ENCODE measurements at regions not wholly inside any gene's neighbourhood (a gene's known extent, or its start where the extent isn't known, plus 50 kb on each side); places are given as distances from the start of the nearest gene placed in this dataset.

DNA sequence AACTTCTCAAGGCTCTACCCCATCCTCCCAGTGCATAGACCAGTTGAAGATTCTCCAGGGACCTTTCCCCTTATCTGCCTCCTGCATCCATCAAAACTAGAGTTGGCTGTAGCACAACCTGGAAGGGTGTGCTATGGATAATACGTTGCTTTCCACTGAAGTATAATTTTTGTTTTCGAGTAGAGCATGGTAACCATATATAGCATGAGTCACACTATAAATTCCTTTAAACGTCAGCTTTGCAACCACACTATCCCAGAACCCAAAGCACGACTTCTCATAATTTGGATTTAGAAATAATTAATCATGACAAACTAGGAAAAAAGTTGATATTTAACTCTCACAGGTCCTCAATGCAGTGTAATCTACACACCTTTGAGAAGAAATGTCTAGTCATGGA lies 138.3 kb upstream of the NBEA start:
- TF ChIP-seq CHD1 (IDR thresholded peaks at IDR 0.05; ENCODE audit: low read depth, low read length) (no peak), RAD21 (IDR thresholded peaks at IDR 0.05; ENCODE audit: low read length) (no peak)
- Histone ChIP-seq H3K79me1 (ENCODE audit: low read depth in 1 of 2, low read length in 2 of 2) (no peaks in the 10 kb centered on the region), H3K9me3 (ENCODE audit: control insufficient read depth, insufficient read depth, low read length) (no peaks in the 10 kb centered on the region; the same call in 1 of the 2 replicates), H2AFZ (replicated peaks; ENCODE audit: low read length, poor library complexity) (no peak overlapping the region), H2BK5ac (ENCODE audit: low read depth, low read length, poor library complexity, severe bottlenecking) (no peak overlapping the region), H3K14ac (replicated peaks; ENCODE audit: low read depth, low read length) (no peak overlapping the region), H3K9me1 (ENCODE audit: insufficient read depth, low read length) (no peaks in the 10 kb centered on the region), H3K4me2 (ENCODE audit: low read depth, low read length) (no peak overlapping the region), H3K4me3 (ENCODE audit: insufficient read depth, low read depth, low read length) (no peak overlapping the region), H2BK20ac (ENCODE audit: low read depth, low read length) (no peak overlapping the region), H2BK120ac (ENCODE audit: low read depth, low read length) (no peak overlapping the region), H4K8ac (ENCODE audit: low read depth in 2 of 2, low read length in 2 of 2) (no peak overlapping the region), H3K36me3 (ENCODE audit: control insufficient read depth, insufficient read depth, low read length) (no peaks in the 10 kb centered on the region), H4K91ac (ENCODE audit: insufficient read depth, low read depth, low read length) (no peak overlapping the region), H3K9ac (ENCODE audit: low read depth, low read length) (no peak overlapping the region), H4K5ac (ENCODE audit: low read depth, low read length) (no peak overlapping the region), H4K20me1 (ENCODE audit: insufficient read depth, low read length) (no peaks in the 10 kb centered on the region), H3K23ac (ENCODE audit: low read depth, low read length) (no peak overlapping the region), H3K4me1 (ENCODE audit: control insufficient read depth, insufficient read depth, low read length) (no peaks in the 10 kb centered on the region), H3K18ac (ENCODE audit: low read depth, low read length) (no peak overlapping the region), H3K27me3 (ENCODE audit: control insufficient read depth, insufficient read depth, low read length) (no peaks in the 10 kb centered on the region), H3K56ac (ENCODE audit: extremely low read depth, insufficient read depth, low read length) (no peak overlapping the region), H3K4ac (ENCODE audit: low read depth, low read length) (no peak overlapping the region), H3K27ac (ENCODE audit: insufficient read depth, low read length) (no peak overlapping the region), H2AK9ac (replicated peaks; ENCODE audit: low read depth, low read length, poor library complexity) (no peak overlapping the region), H2AK5ac (ENCODE audit: low read depth, low read length) (no peak overlapping the region), H2BK15ac (ENCODE audit: low read depth, low read length) (no peak overlapping the region)
- in situ Hi-C loops (cut with MboI; ENCODE audit: low sequenced_read_pairs): no loop called here
- ChIA-PET POLR2A (ENCODE audit: unreplicated experiment) (no interaction called here), CTCF (no interaction called here)
- DNase-seq: no peak
- no TSS peak for BruUV-seq (replicated peaks)
- no peak for ATAC-seq (ENCODE audit: low read depth)
- intact Hi-C loops (cut with micrococcal nuclease): no loop called here
- no CpG with 5 or more reads among the region's 4 CpGs for WGBS, 2 experiments (ENCODE audit: extremely low coverage in 2 of 2, insufficient read length in 1 of 2)
- dilution Hi-C loops (cut with HindIII; ENCODE audit: low sequenced_read_pairs, unreplicated experiment): no loop called here

Measured in IMR-90 (cell line).